GM18508 (cell line): ENCODE measurements at regions not wholly inside any gene's neighbourhood (a gene's known extent, or its start where the extent isn't known, plus 50 kb on each side); places are given as distances from the start of the nearest gene placed in this dataset.
"Not testable (repeated sequence)": the region's sequence is repeated elsewhere in the genome, so short reads cannot be mapped to it uniquely, and the experiment has no call there.

ENCODE experiments used
- ATAC-seq: cut with Tn5 transposase; IDR thresholded peaks from one replicate; pipeline ENCODE4 v1.9.1; 2021; ENCODE audit warnings: moderate number of reproducible peaks; ENCODE audit not compliant: insufficient read depth, unreplicated experiment

DNA sequence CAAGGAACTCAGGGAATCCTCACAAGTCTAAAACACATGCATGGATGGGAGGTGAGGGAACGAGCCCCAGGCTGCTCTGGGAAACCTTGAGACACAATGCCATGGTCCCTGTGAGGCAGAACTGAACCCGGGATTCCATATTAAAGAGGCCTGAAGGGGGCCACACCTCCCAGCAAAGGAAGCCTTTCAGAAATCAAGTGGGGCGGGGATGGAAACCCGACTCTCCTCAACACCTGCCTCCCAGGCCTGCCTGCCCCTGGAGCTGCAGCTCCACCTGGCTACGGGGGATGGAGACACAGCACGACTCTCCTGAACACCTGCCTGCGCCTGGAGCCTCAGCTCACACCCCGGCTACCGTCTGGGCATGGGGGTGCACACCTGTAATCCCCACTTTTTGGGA lies 77.8 kb upstream of the LPCAT1 start:
- ATAC-seq = not testable (repeated sequence)

GRCh38 chr5:1598950-1599737 lies 75.4 kb upstream of the LPCAT1 start:
- not testable (repeated sequence) for ATAC-seq

GRCh38 chr5:1597093-1597473 lies 73.3 kb upstream of the LPCAT1 start:
- ATAC-seq = not testable (repeated sequence)

DNA sequence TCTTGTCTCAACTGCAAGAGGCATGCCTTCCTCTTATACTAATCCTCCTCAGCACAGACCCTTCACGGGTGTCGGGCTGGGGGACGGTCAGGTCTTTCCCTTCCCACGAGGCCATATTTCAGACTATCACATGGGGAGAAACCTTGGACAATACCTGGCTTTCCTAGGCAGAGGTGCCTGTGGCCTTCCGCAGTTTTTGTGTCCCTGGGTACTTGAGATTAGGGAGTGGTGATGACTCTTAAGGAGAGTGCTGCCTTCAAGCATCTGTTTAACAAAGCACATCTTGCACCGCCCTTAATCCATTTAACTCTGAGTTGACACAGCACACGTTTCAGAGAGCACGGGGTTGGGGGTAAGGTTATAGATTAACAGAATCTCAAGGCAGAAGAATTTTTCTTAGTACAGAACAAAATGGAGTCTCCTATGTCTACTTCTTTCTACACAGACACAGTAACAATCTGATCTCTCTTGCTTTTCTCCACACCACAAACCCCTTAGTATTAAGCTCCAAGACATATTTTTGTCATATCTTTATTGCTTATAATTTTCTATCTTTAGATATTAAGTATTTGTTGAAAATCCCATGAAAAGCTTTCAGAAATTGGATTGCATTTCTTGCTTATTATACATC lies 72.8 kb upstream of the LPCAT1 start:
- ATAC-seq = not testable (repeated sequence)

GRCh38 chr5:1594357-1595106 lies 70.8 kb upstream of the LPCAT1 start:
- peak; percentile 73 for ATAC-seq

- ATAC-seq = no peak
These were observed 70.2 kb upstream of the LPCAT1 start for GRCh38 chr5:1593903-1594356.

DNA sequence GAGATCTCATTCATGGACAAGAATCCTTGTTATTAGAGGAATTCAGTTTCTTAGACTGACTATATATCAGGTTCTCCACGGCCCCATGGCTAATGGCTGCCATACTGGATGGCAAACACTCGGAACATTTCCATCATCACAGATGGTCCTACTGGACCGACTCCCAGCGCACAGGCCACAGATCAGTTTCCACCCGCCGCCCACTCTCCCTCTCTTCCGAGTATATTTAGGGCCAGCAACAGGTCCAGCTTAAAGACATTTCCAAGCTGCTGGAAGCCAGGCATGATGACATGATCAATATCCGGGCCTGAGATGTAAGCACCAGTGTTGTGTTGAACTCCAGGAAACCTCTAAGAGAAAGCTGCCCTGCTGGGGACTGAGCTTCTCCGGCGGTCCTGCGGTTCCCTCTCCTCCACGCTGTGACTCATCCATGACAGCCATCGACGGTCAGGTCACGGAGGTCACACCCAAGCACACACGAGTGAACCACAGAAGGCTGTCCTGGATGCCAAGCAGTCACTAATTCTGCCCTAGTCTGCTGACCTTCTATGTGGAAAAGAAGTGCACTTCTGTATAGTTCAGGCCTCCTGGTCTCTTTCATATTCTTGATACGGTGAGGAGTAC lies 64.4 kb upstream of the LPCAT1 start:
- not testable (repeated sequence) for ATAC-seq

- ATAC-seq = not testable (repeated sequence)
These were observed 59.5 kb upstream of the LPCAT1 start for GRCh38 chr5:1583081-1583875.

GRCh38 chr5:1579389-1579788 lies 55.6 kb upstream of the LPCAT1 start:
- not testable (repeated sequence) for ATAC-seq

GRCh38 chr5:1576851-1577250 lies 53.1 kb upstream of the LPCAT1 start:
- not testable (repeated sequence) for ATAC-seq

DNA sequence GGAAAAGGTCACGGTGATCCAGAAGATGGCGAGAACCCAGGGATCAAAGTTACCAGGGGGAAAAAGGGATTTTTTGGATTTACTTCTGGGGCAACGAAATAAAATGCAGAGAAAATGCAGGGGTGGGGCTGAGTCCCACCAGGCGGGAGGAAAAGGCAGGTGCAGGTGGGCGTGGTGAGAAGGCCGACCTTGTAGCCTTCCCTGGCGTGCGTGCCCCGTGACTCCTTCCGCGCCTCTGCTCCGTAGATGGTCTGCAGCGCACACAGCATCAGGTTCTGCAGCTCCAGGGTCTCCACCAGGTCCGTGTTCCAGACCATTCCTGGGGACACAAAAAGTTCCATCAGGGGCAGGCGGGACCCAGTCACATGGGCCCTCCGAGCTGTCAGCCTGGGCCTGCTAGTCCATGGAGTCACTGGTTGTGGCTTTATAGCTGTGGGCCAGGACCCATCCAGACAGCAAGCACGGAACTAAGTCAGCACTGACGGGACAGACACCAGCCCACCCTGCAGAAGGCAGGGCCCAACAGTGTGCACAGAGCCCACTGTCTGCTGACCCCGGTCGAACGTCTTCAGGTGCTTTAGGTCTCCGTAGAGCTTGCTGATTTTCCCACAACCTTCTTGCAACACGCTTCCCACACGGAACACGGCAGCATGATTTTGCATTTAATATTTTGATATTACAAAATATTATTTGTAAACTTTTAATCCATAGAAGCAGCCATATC lies 52.4 kb upstream of the LPCAT1 start:
- not testable (repeated sequence) for ATAC-seq

DNA sequence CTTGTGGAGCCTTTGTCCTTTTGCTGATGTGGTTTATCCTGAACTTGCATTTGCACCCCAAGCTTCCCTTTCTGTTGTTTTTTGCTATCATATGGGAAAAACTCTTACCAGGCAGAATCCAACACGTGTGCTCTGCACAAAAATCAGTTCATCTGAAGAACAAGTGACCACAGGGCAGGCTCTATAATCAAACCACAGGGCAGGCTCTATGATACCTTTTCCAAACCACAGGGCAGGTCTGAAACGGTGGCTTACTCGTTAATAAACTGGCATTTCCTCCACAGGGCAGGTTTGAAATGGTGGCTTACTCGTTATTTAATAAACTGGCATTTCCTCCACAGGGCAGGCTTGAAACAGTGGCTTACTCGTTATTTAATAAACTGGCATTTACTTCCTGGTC lies 51.7 kb upstream of the LPCAT1 start:
- ATAC-seq = not testable (repeated sequence)

DNA sequence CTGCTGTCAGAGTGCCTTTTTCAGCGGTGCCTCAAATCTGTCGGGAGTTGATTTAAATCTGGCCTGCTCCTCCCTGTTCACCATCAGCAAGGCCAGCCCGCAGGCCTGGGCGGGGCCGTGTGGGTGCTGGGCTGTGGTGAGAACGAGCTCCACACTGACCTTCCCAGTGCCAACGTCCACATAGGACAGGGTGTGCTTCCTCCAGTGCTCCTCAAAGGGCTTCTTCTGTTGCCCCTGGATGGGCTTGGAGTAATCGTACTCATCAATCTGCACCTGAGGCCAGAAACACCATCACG lies 50.2 kb upstream of the LPCAT1 start:
- ATAC-seq = not testable (repeated sequence)

DNA sequence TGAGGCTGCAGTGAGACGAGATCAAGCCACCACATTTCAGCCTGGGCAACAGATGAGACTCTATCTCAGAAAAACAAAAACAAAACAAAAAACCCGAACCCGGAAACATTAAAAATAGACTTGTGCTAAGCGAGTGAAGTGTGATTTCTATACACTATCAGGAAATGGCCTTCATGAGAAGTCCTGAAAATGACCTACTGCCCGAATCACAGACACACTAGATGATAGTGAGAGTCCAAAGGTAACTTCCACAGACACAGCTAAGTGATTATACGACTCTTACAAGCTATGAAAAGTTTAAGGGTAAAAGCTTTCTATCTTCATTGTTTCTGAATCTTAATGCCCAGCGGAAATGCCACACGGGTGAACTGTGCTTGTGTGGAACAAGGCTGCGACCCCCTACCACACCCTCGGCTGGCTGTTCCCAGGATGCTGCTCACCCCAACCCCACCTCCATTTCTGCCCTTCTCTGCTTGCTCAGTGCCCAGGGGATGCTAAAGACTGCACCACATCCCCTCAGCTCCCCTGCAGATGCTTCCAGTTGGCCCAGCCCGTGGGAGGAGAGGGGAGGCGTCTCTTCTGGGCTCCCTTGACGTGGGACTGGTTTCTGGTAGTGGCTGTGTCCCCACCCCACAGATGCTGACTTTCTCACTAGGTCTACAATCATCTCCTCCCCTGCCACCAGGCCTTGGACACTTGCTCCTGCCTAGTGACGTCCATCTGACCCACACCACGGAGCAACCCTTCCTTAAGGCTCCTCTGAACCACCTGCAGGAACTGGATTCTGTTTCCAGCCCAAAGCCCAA lies 49.7 kb upstream of the LPCAT1 start:
- not testable (repeated sequence) for ATAC-seq
